ENCODE measurements at regions not wholly inside any gene's neighbourhood (a gene's known extent, or its start where the extent isn't known, plus 50 kb on each side); places are given as distances from the start of the nearest gene placed in this dataset.

- DNase-seq, result no peak
Measured at GRCh38 chr3:94522488-94522887, 459.6 kb downstream of the NSUN3 start.

DNA sequence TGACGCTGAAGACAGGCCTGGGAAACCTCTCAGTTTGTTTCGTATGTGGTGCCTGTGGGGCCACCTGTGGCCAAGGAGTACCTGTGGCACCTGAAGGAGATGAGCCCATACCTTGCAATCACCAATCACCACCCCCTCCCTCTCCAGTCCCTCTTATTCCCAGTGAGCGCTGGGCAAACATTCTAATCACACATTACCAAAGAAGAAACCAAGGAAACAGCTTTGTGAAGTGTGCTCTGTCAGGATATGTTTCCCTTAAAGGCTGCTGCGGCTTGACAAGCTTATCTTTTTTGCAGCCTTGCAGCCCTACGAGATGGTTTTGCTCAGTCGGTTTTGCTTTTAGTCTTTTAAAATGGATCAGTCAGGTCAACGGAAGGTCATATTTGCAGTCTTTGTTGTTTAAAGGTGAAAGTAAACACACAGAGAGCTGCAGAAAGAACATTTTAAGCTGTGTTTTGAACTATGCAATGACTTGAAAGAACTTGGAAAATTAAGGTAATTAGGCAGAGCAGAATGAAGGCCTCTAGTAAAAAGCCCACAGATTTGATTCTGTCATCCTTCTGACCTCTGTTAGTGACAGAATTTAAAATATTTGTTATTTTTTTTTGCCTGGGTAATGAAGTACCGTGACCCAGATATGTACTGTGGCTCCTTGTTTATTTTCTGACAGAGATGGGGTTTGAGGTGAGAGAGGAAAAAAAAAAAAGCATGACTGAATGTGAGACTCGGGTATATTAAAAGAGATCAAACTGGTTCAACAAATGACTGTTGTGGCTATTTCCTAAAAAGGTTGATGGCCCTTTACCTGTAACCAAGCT, 461.4 kb downstream of the NSUN3 start:
- no peak for DNase-seq

- no peak for DNase-seq
Measured at GRCh38 chr3:94525043-94525442, 462.2 kb downstream of the NSUN3 start.

DNA sequence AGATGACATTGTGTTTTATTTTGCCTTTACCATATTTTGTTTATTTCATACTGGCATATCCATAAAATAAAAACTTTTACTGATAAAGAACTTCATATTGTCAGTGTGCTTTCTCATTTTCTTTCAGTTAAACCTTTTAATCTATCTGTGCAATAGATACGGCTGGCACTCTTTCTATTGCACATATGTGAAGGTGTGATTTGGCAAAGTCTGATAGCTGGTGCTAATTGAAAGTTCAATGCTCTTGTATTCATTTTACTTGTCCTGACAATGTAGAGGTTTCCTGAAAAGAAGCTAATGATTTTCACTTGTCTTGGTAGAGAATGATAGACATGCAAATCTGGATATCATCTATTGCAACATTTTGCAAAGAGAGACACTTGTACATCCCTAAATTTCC, 467.0 kb downstream of the NSUN3 start:
- DNase-seq, result no peak

- DNase-seq, result no peak
Measured at GRCh38 chr3:94532951-94533350, 470.1 kb downstream of the NSUN3 start.

DNA sequence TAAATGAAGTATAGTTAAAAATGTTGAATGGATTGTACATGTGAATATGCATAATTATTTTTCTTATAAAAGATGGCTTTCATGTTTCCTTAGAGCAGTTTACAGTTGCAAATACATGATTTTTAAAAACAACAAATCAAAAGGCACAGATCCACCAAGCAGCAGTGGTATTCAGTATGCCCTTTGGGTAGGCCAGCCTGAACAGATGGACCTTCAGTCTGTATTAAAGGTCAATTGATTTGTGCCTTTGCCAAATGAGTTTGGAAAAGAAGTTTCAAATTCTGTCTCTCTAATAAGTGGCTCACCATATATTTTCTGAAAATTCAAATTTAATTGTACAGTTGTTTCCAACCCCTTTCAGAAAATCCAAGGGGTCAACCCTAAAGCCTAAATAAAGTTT, 477.1 kb downstream of the NSUN3 start:
- DNase-seq, result no peak

- DNase-seq, result no peak
Measured at GRCh38 chr3:94543161-94543560, 480.3 kb downstream of the NSUN3 start.

DNA sequence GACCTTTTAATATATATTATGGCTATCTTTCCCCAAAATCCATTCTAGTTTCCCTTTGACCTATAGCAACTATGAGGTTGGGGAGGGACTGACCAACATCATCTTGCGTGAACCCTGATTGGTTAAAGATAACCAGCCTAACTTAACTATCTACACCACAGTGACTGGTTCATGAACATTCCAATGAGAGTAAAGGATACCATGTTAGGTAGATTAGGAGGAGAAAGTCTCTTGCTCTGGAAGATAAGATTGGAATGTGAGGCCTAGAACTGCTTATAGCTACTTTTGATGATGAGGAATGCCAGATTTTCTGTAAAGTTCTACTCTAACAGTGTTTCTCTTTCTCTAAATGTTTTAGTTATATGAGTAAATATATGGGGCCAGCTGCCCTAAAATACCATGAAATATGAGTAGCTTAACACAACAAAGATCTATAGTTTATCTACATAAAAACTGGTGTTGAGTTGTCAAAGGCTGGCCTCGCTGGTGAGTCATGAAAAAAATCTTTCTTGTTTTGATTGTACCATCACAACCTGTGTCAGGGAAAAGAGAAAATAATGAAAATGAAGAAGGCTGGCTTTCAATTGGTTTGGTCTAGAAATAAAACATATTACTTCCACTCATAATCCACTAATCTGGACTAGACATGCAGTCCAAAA, 481.4 kb downstream of the NSUN3 start:
- DNase-seq, result no peak

DNA sequence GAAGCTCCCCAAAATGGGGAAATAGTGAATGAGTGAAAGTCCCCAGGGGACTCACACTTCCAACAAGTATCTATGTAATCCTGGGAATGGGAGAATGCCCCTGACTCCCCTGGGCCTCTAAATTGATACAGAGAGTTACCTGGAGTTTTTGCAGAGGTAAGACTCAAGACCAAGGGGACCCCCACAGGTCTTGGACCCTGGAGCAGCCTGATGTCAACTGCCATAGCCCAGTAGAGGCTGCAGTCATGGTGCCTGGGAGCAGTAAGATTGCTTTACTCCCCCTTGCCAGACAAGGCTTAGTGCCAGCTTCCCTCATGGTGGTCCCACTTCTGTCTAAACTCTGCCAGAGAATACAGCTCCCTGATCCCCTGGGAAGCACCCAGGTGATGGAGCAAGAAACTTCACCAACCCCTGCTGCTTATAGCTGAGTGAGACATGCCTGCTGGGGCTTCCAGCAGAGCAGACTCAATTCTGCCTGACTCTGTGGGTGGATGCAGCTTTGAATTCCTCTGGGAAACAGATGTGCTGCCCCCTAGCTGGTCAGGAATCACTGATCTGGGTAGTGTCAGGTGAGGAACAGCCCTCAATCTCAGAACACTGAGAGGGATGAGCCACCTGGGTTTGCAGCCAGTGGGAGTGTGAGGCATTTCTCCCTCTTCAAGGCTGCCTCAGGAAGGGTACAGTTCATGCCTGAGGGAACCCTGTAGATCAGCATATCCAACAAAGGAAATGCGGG, 485.9 kb downstream of the NSUN3 start:
- DNase-seq, result no peak

- no peak for DNase-seq
Measured at GRCh38 chr3:94561094-94561493, 498.2 kb downstream of the NSUN3 start.

GRCh38 chr3:94564247-94564646, 501.4 kb downstream of the NSUN3 start:
- no peak for DNase-seq

GRCh38 chr3:94568041-94568440, 505.2 kb downstream of the NSUN3 start:
- no peak for DNase-seq

- no peak for DNase-seq
Measured at GRCh38 chr3:94573337-94573736, 510.5 kb downstream of the NSUN3 start.

DNA sequence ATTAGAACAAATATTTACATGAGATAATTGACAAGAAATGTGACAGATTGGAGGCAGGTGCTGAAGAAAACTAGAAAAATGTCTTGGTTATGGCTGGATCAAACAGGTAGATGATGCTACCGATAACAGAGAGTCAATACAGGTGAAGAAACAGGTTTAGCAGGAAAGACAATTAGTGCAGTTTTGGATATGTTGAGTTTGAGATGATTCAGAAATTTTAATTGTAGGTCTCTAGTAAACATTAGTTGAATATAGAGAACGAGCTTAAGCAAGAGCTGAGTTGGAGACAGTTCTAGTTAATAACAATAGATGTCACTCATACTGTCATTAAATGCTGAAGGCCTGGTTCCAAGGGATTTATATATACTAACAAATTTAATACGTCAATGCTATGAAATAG, 524.4 kb downstream of the NSUN3 start:
- DNase-seq, result no peak

GRCh38 chr3:94593526-94594150, 530.8 kb downstream of the NSUN3 start:
- no peak for DNase-seq

- no peak for DNase-seq
Measured at GRCh38 chr3:94596141-94596540, 533.3 kb downstream of the NSUN3 start.

DNA sequence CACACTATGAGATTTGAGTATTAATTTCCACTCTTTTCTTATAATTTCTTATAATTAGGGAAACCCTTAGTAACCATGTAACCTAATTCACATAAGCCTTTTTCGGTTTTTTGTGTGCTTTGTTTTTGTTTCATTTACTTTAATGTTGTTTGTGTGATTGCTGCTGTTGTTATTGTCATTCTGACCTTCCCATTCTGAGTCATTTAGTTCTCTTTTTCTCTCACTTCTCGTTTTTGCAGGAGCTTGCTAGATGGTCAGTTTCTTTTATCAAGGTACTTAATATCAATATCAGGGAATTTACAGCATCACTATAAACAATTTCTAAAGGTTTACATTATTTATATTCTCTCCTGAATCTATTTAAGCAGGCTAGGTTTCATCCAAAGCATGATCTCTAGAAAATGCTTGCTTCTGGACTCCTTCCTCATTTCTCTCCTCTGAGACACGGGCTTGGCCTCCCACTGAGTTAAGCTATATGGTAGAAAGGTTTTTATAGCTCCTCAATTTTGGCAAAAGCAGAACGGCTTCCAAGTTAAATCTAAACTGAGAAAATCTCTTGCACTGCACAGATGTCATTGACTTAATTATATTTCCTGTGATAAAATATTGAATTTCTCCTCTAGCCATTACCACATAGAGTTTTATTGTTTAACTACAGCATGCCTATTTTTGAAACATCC, 534.2 kb downstream of the NSUN3 start:
- no peak for DNase-seq

DNA sequence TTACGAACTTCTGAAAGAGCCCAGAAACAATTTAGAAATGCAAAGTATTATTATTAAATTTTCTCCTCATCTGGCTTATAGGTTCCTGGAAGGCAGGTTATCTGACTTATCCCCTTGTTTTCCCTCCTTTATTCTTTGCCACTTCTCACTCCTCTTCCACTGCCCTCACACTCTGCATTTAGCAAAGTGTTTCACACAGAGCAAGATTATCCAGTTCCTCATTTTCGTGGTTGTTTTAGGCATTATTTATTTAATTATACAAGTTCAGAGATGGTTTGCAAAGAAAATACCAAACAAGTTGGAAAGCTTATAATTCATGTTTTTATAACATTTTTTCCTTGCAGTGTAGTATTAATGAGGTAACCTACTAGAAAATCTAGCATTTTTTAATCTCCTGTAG, 544.9 kb downstream of the NSUN3 start:
- no peak for DNase-seq

- no peak for DNase-seq
Measured at GRCh38 chr3:94609908-94610307, 547.0 kb downstream of the NSUN3 start.

DNA sequence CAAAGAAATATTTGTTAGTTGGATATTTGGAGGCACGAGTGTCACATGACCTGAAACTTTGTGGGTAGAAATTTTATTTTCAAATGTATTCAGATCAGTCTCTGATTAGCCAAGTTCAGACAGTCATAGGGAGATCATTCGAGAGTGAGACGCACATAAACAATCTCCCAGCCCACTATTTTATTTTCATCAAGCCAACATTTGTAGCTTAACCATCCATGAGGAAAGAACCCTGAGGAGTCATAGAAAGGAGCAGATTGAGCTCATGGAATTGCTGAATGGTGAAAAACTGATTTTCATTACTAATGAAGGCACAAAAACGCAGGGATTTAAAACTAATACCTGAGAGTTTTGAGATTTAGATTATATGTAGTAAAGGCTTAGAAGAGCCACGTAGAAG, 548.7 kb downstream of the NSUN3 start:
- DNase-seq, result no peak

- DNase-seq, result no peak
Measured at GRCh38 chr3:94612631-94613030, 549.8 kb downstream of the NSUN3 start.

- DNase-seq, result no peak
Measured at GRCh38 chr3:94614192-94614591, 551.3 kb downstream of the NSUN3 start.

All from CD4-positive, alpha-beta T cell treated with Interleukin-15 for 1 hour (primary cell).